Neutrophil (primary cell): ENCODE measurements at regions not wholly inside any gene's neighbourhood (a gene's known extent, or its start where the extent isn't known, plus 50 kb on each side); places are given as distances from the start of the nearest gene placed in this dataset.

Experiments used
- H3K27ac ChIP-seq: fragments of 200-600 bp; sonication (generic); 2 replicates; pipeline ENCODE4 v1.5.1; 2016; ENCODE audit warnings: mild to moderate bottlenecking, moderate library complexity
- H3K27me3 ChIP-seq: fragments of 200-600 bp; sonication (generic); 2 replicates; pipeline ENCODE4 v1.6.0; 2016; ENCODE audit warnings: mild to moderate bottlenecking
- H3K36me3 ChIP-seq: fragments of 200-600 bp; sonication (generic); 2 replicates; pipeline ENCODE4 v1.5.1; 2017
- H3K4me1 ChIP-seq, 2 experiments: fragments of 200-600 bp in 1 of 2; sonication (generic) in 1 of 2; 1 replicate in 1 of 2; 2 replicates in 1 of 2; pipeline versions ENCODE4 v1.5.1 to v1.6.1; 2013 to 2016; ENCODE audit warnings: low read depth in 1 of 2, low read length in 1 of 2, mild to moderate bottlenecking in 1 of 2, moderate library complexity in 1 of 2; ENCODE audit not compliant: control insufficient read depth in 1 of 2, insufficient read depth in 1 of 2
- H3K4me3 ChIP-seq, 2 experiments: fragments of 200-600 bp in 1 of 2; sonication (generic) in 1 of 2; 1 replicate in 1 of 2; 2 replicates in 1 of 2; pipeline ENCODE4 v1.5.1; 2013 to 2016; ENCODE audit warnings: low read depth in 1 of 2, low read length in 1 of 2, mild to moderate bottlenecking in 1 of 2, moderate library complexity in 1 of 2
- H3K9me3 ChIP-seq: fragments of 200-600 bp; sonication (generic); 2 replicates; pipeline ENCODE4 v1.5.1; 2016
- CTCF ChIP-seq: fragments of 200-600 bp; sonication (generic); IDR thresholded peaks from 2 replicates; pipeline ENCODE4 v1.5.1; 2016; ENCODE audit warnings: antibody characterized with exemption

DNA sequence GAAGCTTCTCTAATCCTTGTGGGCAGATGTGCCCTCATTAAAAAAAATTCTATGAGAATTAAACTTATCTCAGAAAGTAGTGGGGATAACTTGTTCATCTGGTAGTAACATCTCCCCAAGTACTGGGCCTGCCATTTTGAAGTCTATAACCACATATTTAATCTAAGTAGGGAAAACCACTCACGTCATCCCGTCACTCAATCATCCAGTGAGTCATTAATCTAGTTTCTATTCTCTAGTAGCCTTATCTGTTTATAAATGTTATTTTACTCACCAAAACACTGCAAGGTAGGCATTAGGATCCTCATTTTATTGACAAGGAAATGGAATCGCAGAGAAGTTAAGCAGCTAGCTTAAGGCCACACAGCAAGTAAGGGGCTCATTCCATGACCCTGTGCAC is 221.9 kb downstream of the ATG4C start:
- Histone ChIP-seq H3K4me1 (no peaks in the 10 kb centered on the region), H3K27ac (no peak overlapping the region), H3K36me3 (no peaks in the 10 kb centered on the region), H3K4me3 (no peak overlapping the region), H3K9me3 (no peaks in the 10 kb centered on the region), H3K27me3 (peaks cover 26% of the 10 kb centered on the region)
- TF ChIP-seq CTCF: no peak

DNA sequence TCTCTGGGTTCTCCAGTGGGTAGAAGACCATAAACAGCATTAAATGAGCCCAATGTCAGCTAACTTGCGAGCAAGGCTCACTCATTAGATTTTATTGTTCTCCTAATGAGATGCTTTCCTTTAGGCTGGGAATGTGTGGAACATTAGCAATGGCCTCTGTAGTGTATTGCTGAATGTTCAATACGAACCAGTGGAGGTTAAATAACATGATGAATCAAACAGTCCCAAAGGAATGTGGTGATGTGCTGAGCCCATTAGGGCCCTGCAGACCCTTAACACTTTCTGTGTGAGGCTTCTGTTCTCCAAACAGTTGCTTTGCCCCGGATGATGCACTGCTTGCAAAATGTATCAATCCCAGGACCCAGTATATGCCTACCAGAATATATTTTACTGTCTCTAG is 225.5 kb downstream of the ATG4C start:
- no peak overlapping the region for H3K4me3 ChIP-seq
- no peak overlapping the region for H3K27ac ChIP-seq
- no peak for TF ChIP-seq CTCF
- no peaks in the 10 kb centered on the region for H3K9me3 ChIP-seq
- H3K36me3 ChIP-seq: no peaks in the 10 kb centered on the region
- H3K27me3 ChIP-seq: peaks cover under 1% of the 10 kb centered on the region
- H3K4me1 ChIP-seq: no peaks in the 10 kb centered on the region

GRCh38 chr1:63010913-63011660 is 227.2 kb downstream of the ATG4C start:
- H3K4me1 ChIP-seq: no peaks in the 10 kb centered on the region
- no peaks in the 10 kb centered on the region for H3K36me3 ChIP-seq
- H3K9me3 ChIP-seq: no peaks in the 10 kb centered on the region
- H3K4me3 ChIP-seq: no peak overlapping the region
- H3K27ac ChIP-seq: no peak overlapping the region
- no peak for TF ChIP-seq CTCF
- H3K27me3 ChIP-seq: no peaks in the 10 kb centered on the region

DNA sequence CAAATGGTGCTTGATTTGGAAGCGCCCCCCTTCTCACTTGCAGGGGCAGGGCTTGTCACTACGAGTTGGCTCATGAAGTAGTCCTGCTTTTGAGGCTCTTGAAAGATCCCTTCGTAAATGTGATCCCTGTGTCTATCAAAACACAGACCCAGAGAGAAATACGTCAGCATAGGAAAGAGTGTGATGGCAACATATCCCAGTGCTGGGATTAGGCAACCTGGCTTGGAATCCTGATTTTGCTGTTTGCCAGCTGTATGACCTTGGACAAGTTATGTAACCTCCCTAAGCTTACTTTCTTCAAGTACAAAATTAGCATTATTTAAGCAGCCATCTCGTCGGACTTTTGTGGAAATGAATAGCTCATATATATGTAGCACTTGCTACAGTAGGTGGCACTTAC is 228.4 kb downstream of the ATG4C start:
- no peaks in the 10 kb centered on the region for H3K27me3 ChIP-seq
- TF ChIP-seq CTCF: no peak
- no peaks in the 10 kb centered on the region for H3K4me1 ChIP-seq
- no peaks in the 10 kb centered on the region for H3K36me3 ChIP-seq
- H3K27ac ChIP-seq: no peak overlapping the region
- no peak overlapping the region for H3K4me3 ChIP-seq
- H3K9me3 ChIP-seq: no peaks in the 10 kb centered on the region

- Histone ChIP-seq H3K27me3 (no peaks in the 10 kb centered on the region), H3K36me3 (no peaks in the 10 kb centered on the region), H3K27ac (no peak overlapping the region), H3K9me3 (no peaks in the 10 kb centered on the region), H3K4me1 (no peaks in the 10 kb centered on the region), H3K4me3 (no peak overlapping the region)
- no peak for TF ChIP-seq CTCF
Measured at GRCh38 chr1:63014267-63014666, 230.3 kb downstream of the ATG4C start.
